IMR-90 (cell line): ENCODE measurements at regions not wholly inside any gene's neighbourhood (a gene's known extent, or its start where the extent isn't known, plus 50 kb on each side); places are given as distances from the start of the nearest gene placed in this dataset.

Experiments used
- ATAC-seq: fragments of 200-7000 bp; cut with Tn5 transposase; 2 replicates; pipeline ENCODE4 v1.9.1; 2020; ENCODE audit warnings: low read depth, mild to moderate bottlenecking, moderate library complexity
- BruUV-seq: library from RNA; stranded (reverse); fragments of 400-500 nt; replicated peaks from 2 replicates; lab custom pipeline; 2021; lab: Mats Ljungman, UMichigan
- CTCF ChIA-PET: fragments of 300-600 bp; formaldehyde crosslinking; extraction: SDS; loops from one replicate; lab custom pipeline; 2021; ENCODE audit warnings: antibody characterized with exemption; lab: Yijun Ruan, JAX
- POLR2A ChIA-PET: fragments of 300-600 bp; sonication (Branson Sonifier 250); formaldehyde crosslinking; loops from one replicate; lab custom pipeline; 2022; ENCODE audit warnings: antibody characterized with exemption; ENCODE audit not compliant: unreplicated experiment; lab: Charles Lee
- DNase-seq: peaks from one replicate; pipeline ENCODE4 v3.0.0; 2013
- H2AFZ ChIP-seq: replicated peaks from 2 replicates; pipeline ENCODE3; 2013; ENCODE audit warnings: low read length, mild to moderate bottlenecking; ENCODE audit not compliant: poor library complexity
- H2AK5ac ChIP-seq: 2 replicates; pipeline ENCODE4 v1.6.1; 2013; ENCODE audit warnings: low read depth, low read length, inconsistent platforms
- H2AK9ac ChIP-seq: replicated peaks from 2 replicates; pipeline ENCODE3; 2013; ENCODE audit warnings: mild to moderate bottlenecking, low read depth, low read length, moderate library complexity; ENCODE audit not compliant: poor library complexity
- H2BK120ac ChIP-seq: 2 replicates; pipeline ENCODE4 v1.6.1; 2013; ENCODE audit warnings: low read depth, low read length, inconsistent platforms
- H2BK15ac ChIP-seq: 3 replicates; pipeline ENCODE4 v1.6.1; 2013; ENCODE audit warnings: low read depth, low read length, inconsistent platforms
- H2BK20ac ChIP-seq: 2 replicates; pipeline ENCODE4 v1.6.1; 2013; ENCODE audit warnings: low read depth, mild to moderate bottlenecking, inconsistent platforms, low read length, moderate library complexity
- H2BK5ac ChIP-seq: 2 replicates; pipeline ENCODE4 v1.6.1; 2013; ENCODE audit warnings: mild to moderate bottlenecking, low read depth, low read length, inconsistent platforms; ENCODE audit not compliant: poor library complexity, severe bottlenecking
- H3K14ac ChIP-seq: replicated peaks from 2 replicates; pipeline ENCODE4 v1.6.1; 2013; ENCODE audit warnings: low read depth, low read length, inconsistent platforms
- H3K18ac ChIP-seq: 2 replicates; pipeline ENCODE4 v1.6.1; 2013; ENCODE audit warnings: low read depth, low read length, control low read depth
- H3K23ac ChIP-seq: 2 replicates; pipeline ENCODE4 v1.6.1; 2013; ENCODE audit warnings: low read depth, low read length, inconsistent platforms
- H3K27ac ChIP-seq: 2 replicates; pipeline ENCODE4 v1.5.1; 2013; ENCODE audit warnings: mild to moderate bottlenecking, control low read depth, low read length; ENCODE audit not compliant: insufficient read depth
- H3K27me3 ChIP-seq: 2 replicates; pipeline ENCODE4 v1.6.1; 2013; ENCODE audit warnings: low read length; ENCODE audit not compliant: control insufficient read depth, insufficient read depth
- H3K36me3 ChIP-seq: 2 replicates; pipeline ENCODE4 v1.6.1; 2013; ENCODE audit warnings: low read length, mixed read lengths; ENCODE audit not compliant: control insufficient read depth, insufficient read depth
- H3K4ac ChIP-seq: 2 replicates; pipeline ENCODE4 v1.6.1; 2013; ENCODE audit warnings: low read depth, low read length, inconsistent platforms
- H3K4me1 ChIP-seq: 2 replicates; pipeline ENCODE4 v1.6.1; 2013; ENCODE audit warnings: low read length, mixed read lengths; ENCODE audit not compliant: control insufficient read depth, insufficient read depth
- H3K4me2 ChIP-seq: 2 replicates; pipeline ENCODE4 v1.6.1; 2013; ENCODE audit warnings: low read depth, mild to moderate bottlenecking, control low read depth, low read length, moderate library complexity
- H3K4me3 ChIP-seq: 2 replicates; pipeline ENCODE4 v1.5.1; 2013; ENCODE audit warnings: low read depth, mild to moderate bottlenecking, control low read depth, low read length, moderate library complexity; ENCODE audit not compliant: insufficient read depth
- H3K56ac ChIP-seq: 2 replicates; pipeline ENCODE4 v1.6.1; 2013; ENCODE audit warnings: low read length, inconsistent platforms; ENCODE audit not compliant: insufficient read depth; ENCODE audit errors: extremely low read depth
- H3K79me1 ChIP-seq, 2 experiments: 2 replicates each; pipeline ENCODE4 v1.6.1; 2013; ENCODE audit warnings: low read length in 2 of 2, inconsistent platforms in 1 of 2, low read depth in 1 of 2
- H3K9ac ChIP-seq: 2 replicates; pipeline ENCODE4 v1.6.1; 2013; ENCODE audit warnings: low read depth, low read length, control low read depth
- H3K9me1 ChIP-seq: 2 replicates; pipeline ENCODE4 v1.6.1; 2013; ENCODE audit warnings: low read length, inconsistent platforms; ENCODE audit not compliant: insufficient read depth
- H3K9me3 ChIP-seq: 2 replicates; pipeline ENCODE4 v1.6.1; 2013; ENCODE audit warnings: low read length; ENCODE audit not compliant: control insufficient read depth, insufficient read depth
- H4K20me1 ChIP-seq: 2 replicates; pipeline ENCODE4 v1.6.1; 2013; ENCODE audit warnings: low read length, inconsistent platforms; ENCODE audit not compliant: insufficient read depth
- H4K5ac ChIP-seq: 2 replicates; pipeline ENCODE4 v1.6.1; 2013; ENCODE audit warnings: mild to moderate bottlenecking, low read depth, low read length, control low read depth
- H4K8ac ChIP-seq, 2 experiments: 2 replicates each; pipeline ENCODE4 v1.6.1; 2013; ENCODE audit warnings: low read depth in 2 of 2, low read length in 2 of 2, control low read depth in 1 of 2, inconsistent platforms in 1 of 2
- H4K91ac ChIP-seq: 2 replicates; pipeline ENCODE4 v1.6.1; 2013; ENCODE audit warnings: low read depth, low read length, inconsistent platforms; ENCODE audit not compliant: insufficient read depth
- BHLHE40 ChIP-seq: fragments of 150-350 bp; IDR thresholded peaks from 2 replicates; pipeline ENCODE4 v1.6.1; 2016; ENCODE audit warnings: mild to moderate bottlenecking, low read depth, low read length
- CEBPB ChIP-seq: IDR thresholded peaks from 2 replicates; pipeline ENCODE4 v1.6.1; 2012; ENCODE audit warnings: low read depth, low read length, improper control_type of control experiment
- MAFK ChIP-seq: IDR thresholded peaks from 2 replicates; pipeline ENCODE4 v1.6.1; 2012; ENCODE audit warnings: low read depth, low read length, improper control_type of control experiment
- MAZ ChIP-seq: IDR thresholded peaks from 2 replicates; pipeline ENCODE4 v1.6.1; 2012; ENCODE audit warnings: low read depth, mild to moderate bottlenecking, low read length, improper control_type of control experiment, moderate library complexity, borderline replicate concordance
- NFE2L2 ChIP-seq: fragments of 150-350 bp; IDR thresholded peaks from 2 replicates; pipeline ENCODE4 v1.6.1; 2016; ENCODE audit warnings: low read depth, mild to moderate bottlenecking, low read length
- RCOR1 ChIP-seq: IDR thresholded peaks from 2 replicates; pipeline ENCODE4 v1.6.1; 2012; ENCODE audit warnings: mild to moderate bottlenecking, low read length, improper control_type of control experiment; ENCODE audit not compliant: insufficient replicate concordance
- SMC3 ChIP-seq: fragments of 150-350 bp; IDR thresholded peaks from 2 replicates; pipeline ENCODE4 v1.6.1; 2016; ENCODE audit warnings: low read depth, mild to moderate bottlenecking, antibody characterized with exemption, low read length, moderate library complexity
- WGBS, 2 experiments: methylation state at CpG; one replicate each; pipeline versions ENCODE4 v1.1.5 to v1.1.7; 2013; ENCODE audit warnings: missing lambda C conversion rate in 2 of 2; ENCODE audit not compliant: insufficient read length in 1 of 2; ENCODE audit errors: extremely low coverage in 2 of 2; 5-methylcytosine and 5-hydroxymethylcytosine counted together
- dilution Hi-C: fragments of 300-500 bp; cut with HindIII; formaldehyde crosslinking; loops from one replicate; pipeline ENCODE4 v1.14.3; 2018; ENCODE audit warnings: low sequenced_read_pairs; ENCODE audit not compliant: unreplicated experiment
- in situ Hi-C: fragments of 300-500 bp; cut with MboI; formaldehyde crosslinking; loops from 3 replicates; pipeline ENCODE4 v1.14.3; 2019; ENCODE audit warnings: low sequenced_read_pairs, inconsistent platforms, mixed read lengths
- intact Hi-C: fragments of 100-400 bp; cut with micrococcal nuclease; formaldehyde crosslinking; loops from 2 replicates; pipeline ENCODE4 v1.10.0; 2022
- TF ChIP-seq, protein P1 (sequence below): fragments of 150-350 bp; IDR thresholded peaks from 2 replicates; pipeline ENCODE4 v1.6.1; 2017; ENCODE audit warnings: mild to moderate bottlenecking, antibody characterized with exemption, low read length, low read depth
- TF ChIP-seq, protein P2 (sequence below): conservative IDR thresholded peaks from 2 replicates; pipeline ENCODE4 v1.5.1; 2012; ENCODE audit warnings: mild to moderate bottlenecking, low read depth, low read length, improper control_type of control experiment

- H3K9ac ChIP-seq: no peak overlapping the region
- H3K14ac ChIP-seq: no peak overlapping the region
- dilution Hi-C loops: no loop called here
- no peak overlapping the region for H3K23ac ChIP-seq
- H3K27ac ChIP-seq: no peak overlapping the region
- H2BK5ac ChIP-seq: no peak overlapping the region
- no peak overlapping the region for H2BK120ac ChIP-seq
- H4K8ac ChIP-seq: no peak overlapping the region
- no peaks in the 10 kb centered on the region for H3K9me1 ChIP-seq
- in situ Hi-C loops: no loop called here
- CTCF ChIA-PET: no interaction called here
- ATAC-seq (no peak), DNase-seq (no peak)
- no CpG with 5 or more reads among the region's 1 CpG for WGBS, 2 experiments
- H3K56ac ChIP-seq: no peak overlapping the region
- no peak overlapping the region for H3K4me3 ChIP-seq
- POLR2A ChIA-PET: no interaction called here
- no peaks in the 10 kb centered on the region for H3K79me1 ChIP-seq
- H3K4me1 ChIP-seq: no peaks in the 10 kb centered on the region
- H3K36me3 ChIP-seq: no peaks in the 10 kb centered on the region
- H2AK9ac ChIP-seq: no peak overlapping the region
- no peak overlapping the region for H3K4me2 ChIP-seq
- peaks cover 48% of the 10 kb centered on the region for H3K9me3 ChIP-seq
- no peaks in the 10 kb centered on the region for H3K27me3 ChIP-seq
- TF ChIP-seq BHLHE40 (no peak), RCOR1 (no peak), MAZ (no peak), CEBPB (no peak), MAFK (no peak), NFE2L2 (no peak), SMC3 (no peak)
- TF ChIP-seq, protein P1, sequence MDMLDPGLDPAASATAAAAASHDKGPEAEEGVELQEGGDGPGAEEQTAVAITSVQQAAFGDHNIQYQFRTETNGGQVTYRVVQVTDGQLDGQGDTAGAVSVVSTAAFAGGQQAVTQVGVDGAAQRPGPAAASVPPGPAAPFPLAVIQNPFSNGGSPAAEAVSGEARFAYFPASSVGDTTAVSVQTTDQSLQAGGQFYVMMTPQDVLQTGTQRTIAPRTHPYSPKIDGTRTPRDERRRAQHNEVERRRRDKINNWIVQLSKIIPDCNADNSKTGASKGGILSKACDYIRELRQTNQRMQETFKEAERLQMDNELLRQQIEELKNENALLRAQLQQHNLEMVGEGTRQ: peak; percentile 16; the same call in 1 of the 2 replicates
- TF ChIP-seq, protein P2, sequence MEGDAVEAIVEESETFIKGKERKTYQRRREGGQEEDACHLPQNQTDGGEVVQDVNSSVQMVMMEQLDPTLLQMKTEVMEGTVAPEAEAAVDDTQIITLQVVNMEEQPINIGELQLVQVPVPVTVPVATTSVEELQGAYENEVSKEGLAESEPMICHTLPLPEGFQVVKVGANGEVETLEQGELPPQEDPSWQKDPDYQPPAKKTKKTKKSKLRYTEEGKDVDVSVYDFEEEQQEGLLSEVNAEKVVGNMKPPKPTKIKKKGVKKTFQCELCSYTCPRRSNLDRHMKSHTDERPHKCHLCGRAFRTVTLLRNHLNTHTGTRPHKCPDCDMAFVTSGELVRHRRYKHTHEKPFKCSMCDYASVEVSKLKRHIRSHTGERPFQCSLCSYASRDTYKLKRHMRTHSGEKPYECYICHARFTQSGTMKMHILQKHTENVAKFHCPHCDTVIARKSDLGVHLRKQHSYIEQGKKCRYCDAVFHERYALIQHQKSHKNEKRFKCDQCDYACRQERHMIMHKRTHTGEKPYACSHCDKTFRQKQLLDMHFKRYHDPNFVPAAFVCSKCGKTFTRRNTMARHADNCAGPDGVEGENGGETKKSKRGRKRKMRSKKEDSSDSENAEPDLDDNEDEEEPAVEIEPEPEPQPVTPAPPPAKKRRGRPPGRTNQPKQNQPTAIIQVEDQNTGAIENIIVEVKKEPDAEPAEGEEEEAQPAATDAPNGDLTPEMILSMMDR: no peak
- H3K4ac ChIP-seq: no peak overlapping the region
- H2AK5ac ChIP-seq: no peak overlapping the region
- H3K18ac ChIP-seq: no peak overlapping the region
- H4K91ac ChIP-seq: no peak overlapping the region
- H4K5ac ChIP-seq: no peak overlapping the region
- no peaks in the 10 kb centered on the region for H4K20me1 ChIP-seq
- H2BK20ac ChIP-seq: no peak overlapping the region
- no peak overlapping the region for H2AFZ ChIP-seq
- no TSS peak for BruUV-seq
- H2BK15ac ChIP-seq: no peak overlapping the region
- intact Hi-C loops: no loop called here
Observed at GRCh38 chr1:5686195-5686594, 306.0 kb downstream of the NPHP4 start.
